OCI-LY1 (cell line): ENCODE measurements at regions not wholly inside any gene's neighbourhood (a gene's known extent, or its start where the extent isn't known, plus 50 kb on each side); places are given as distances from the start of the nearest gene placed in this dataset.

Experiments used
- EZH2 ChIP-seq: fragments of 200-600 bp; sonication (generic), shearing (Covaris generic); IDR thresholded peaks from 2 replicates; pipeline ENCODE4 v1.8.0; 2017; ENCODE audit warnings: borderline replicate concordance, mixed run types, mild to moderate bottlenecking, antibody characterized with exemption, low read length, moderate library complexity, mixed read lengths
- TF ChIP-seq, protein P1 (sequence below): fragments of 200-600 bp; sonication (generic), shearing (Covaris generic); IDR thresholded peaks from 2 replicates; pipeline ENCODE4 v1.5.1; 2017; ENCODE audit warnings: mild to moderate bottlenecking, antibody characterized with exemption, low read length, moderate library complexity, mixed read lengths

DNA sequence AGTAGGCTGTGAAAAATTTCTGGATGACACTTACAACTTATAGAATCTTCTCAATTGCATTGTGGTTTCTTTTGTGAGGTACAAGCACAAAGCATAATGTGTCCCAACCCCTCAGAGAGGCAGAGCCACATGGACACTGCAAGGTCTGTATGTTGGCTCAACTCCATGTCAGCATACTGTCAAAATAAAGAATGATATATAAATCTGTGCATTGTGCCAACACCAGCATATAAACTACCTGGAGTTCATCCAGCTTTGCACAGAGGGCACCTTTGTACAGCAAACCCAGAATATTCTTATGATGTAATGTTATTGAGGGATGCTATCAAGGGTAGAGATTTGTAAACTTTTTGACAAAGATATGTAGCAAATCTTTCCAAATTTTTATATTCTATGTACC lies 1065.8 kb upstream of the MIR17HG start:
- TF ChIP-seq, protein P1, sequence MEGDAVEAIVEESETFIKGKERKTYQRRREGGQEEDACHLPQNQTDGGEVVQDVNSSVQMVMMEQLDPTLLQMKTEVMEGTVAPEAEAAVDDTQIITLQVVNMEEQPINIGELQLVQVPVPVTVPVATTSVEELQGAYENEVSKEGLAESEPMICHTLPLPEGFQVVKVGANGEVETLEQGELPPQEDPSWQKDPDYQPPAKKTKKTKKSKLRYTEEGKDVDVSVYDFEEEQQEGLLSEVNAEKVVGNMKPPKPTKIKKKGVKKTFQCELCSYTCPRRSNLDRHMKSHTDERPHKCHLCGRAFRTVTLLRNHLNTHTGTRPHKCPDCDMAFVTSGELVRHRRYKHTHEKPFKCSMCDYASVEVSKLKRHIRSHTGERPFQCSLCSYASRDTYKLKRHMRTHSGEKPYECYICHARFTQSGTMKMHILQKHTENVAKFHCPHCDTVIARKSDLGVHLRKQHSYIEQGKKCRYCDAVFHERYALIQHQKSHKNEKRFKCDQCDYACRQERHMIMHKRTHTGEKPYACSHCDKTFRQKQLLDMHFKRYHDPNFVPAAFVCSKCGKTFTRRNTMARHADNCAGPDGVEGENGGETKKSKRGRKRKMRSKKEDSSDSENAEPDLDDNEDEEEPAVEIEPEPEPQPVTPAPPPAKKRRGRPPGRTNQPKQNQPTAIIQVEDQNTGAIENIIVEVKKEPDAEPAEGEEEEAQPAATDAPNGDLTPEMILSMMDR: no peak
- no peak for TF ChIP-seq EZH2
